ENCODE measurements at regions not wholly inside any gene's neighbourhood (a gene's known extent, or its start where the extent isn't known, plus 50 kb on each side); places are given as distances from the start of the nearest gene placed in this dataset.

DNA sequence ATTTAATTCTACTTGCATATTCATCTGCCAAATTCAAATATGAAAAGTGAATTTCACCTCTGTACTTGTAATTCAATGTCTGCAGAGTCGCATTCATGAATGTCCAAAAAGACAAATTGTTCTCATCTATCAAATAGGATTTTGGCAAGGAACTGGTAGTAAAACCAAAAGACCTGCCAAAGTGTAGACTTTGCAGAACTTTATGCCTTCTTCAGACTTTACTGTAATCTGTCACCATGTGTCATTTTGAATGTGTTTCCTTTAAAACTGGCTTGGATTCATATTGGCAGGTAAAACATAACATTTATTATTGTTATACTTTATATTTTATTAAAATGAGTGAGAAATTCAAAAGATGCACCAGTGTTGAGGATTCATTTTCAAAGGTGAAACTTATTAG is 701.9 kb upstream of the LINC00305 start:
- TF ChIP-seq CTCF (IDR thresholded peaks at IDR 0.05) (no peak), POLR2A (IDR thresholded peaks at IDR 0.05; ENCODE audit: low read depth) (no peak), EP300 (IDR thresholded peaks at IDR 0.05) (no peak), POLR2AphosphoS5 (IDR thresholded peaks at IDR 0.05) (no peak)

Measured in esophagus muscularis mucosa (tissue), 4 donors.